Endothelial cell of umbilical vein (primary cell): ENCODE measurements at regions not wholly inside any gene's neighbourhood (a gene's known extent, or its start where the extent isn't known, plus 50 kb on each side); places are given as distances from the start of the nearest gene placed in this dataset.

Source experiments
- BruUV-seq: library from RNA; stranded (reverse); fragments of 400-500 nt; replicated peaks from 2 replicates; lab custom pipeline; 2021; lab: Mats Ljungman, UMichigan
- CTCF ChIA-PET: fragments of 300-600, 350-600 bp; sonication (Branson Sonifier 250); formaldehyde crosslinking; loops from one replicate; lab custom pipeline; 2021; ENCODE audit warnings: antibody characterized with exemption, inconsistent platforms; lab: Charles Lee
- POLR2A ChIA-PET: fragments of 300-600, 350-600 bp; sonication (Branson Sonifier 250); formaldehyde crosslinking; loops from one replicate; lab custom pipeline; 2021; ENCODE audit warnings: antibody characterized with exemption, inconsistent platforms; lab: Charles Lee
- DNase-seq: peaks from one replicate; pipeline ENCODE4 v3.0.0-alpha.2; 2011; ENCODE audit warnings: low read depth, low spot score
- FAIRE-seq: peaks from 2 replicates; lab custom pipeline; 2011; peaks lifted over from hg19 to GRCh38; lab: Jason Lieb, UNC
- H2AFZ ChIP-seq: 2 replicates; pipeline ENCODE4 v1.6.0; 2012; ENCODE audit warnings: low read depth, low read length, control low read depth, inconsistent platforms
- H3K27ac ChIP-seq: 2 replicates; pipeline ENCODE4 v1.5.1; 2011; ENCODE audit warnings: low read depth, mild to moderate bottlenecking, control low read depth, low read length, moderate library complexity; ENCODE audit not compliant: insufficient read depth
- H3K27me3 ChIP-seq, 2 experiments: 2 replicates each; pipeline versions ENCODE4 v1.6.0 to v1.6.1; 2011; ENCODE audit warnings: low read length in 2 of 2, mixed read lengths in 1 of 2; ENCODE audit not compliant: control insufficient read depth in 2 of 2, insufficient read depth in 2 of 2
- H3K36me3 ChIP-seq, 2 experiments: 2 replicates in 1 of 2; 3 replicates in 1 of 2; pipeline ENCODE4 v1.5.1; 2011; ENCODE audit warnings: low read length in 2 of 2, mild to moderate bottlenecking in 1 of 2, moderate library complexity in 1 of 2; ENCODE audit not compliant: control insufficient read depth in 2 of 2, insufficient read depth in 2 of 2; ENCODE audit errors: extremely low read depth in 1 of 2
- H3K4me1 ChIP-seq: 3 replicates; pipeline ENCODE4 v1.5.1; 2011; ENCODE audit warnings: mild to moderate bottlenecking, low read length; ENCODE audit not compliant: control insufficient read depth, insufficient read depth; ENCODE audit errors: extremely low read depth
- H3K4me2 ChIP-seq: 2 replicates; pipeline ENCODE4 v1.6.1; 2011; ENCODE audit warnings: low read length, control low read depth, mixed read lengths; ENCODE audit not compliant: insufficient read depth
- H3K4me3 ChIP-seq, 3 experiments: fragments of 200-600 bp in 1 of 3; sonication (generic), shearing (Covaris generic) in 1 of 3; replicated peaks in 1 of 3; 2 replicates each; pipeline ENCODE4 v1.5.1; 2011 to 2016; ENCODE audit warnings: control low read depth in 3 of 3, low read length in 3 of 3, mild to moderate bottlenecking in 2 of 3, inconsistent platforms in 1 of 3, low read depth in 1 of 3, moderate library complexity in 1 of 3; ENCODE audit not compliant: insufficient read depth in 1 of 3
- H3K79me2 ChIP-seq: 2 replicates; pipeline ENCODE4 v1.6.0; 2012; ENCODE audit warnings: low read length, inconsistent platforms; ENCODE audit not compliant: control insufficient read depth, insufficient read depth
- H3K9ac ChIP-seq: replicated peaks from 2 replicates; pipeline ENCODE3; 2011; ENCODE audit warnings: low read length, control low read depth; ENCODE audit not compliant: insufficient read depth; ENCODE audit errors: extremely low read depth
- H3K9me1 ChIP-seq: replicated peaks from 3 replicates; pipeline ENCODE4 v1.6.0; 2011; ENCODE audit warnings: mild to moderate bottlenecking, low read length; ENCODE audit not compliant: control insufficient read depth, insufficient read depth; ENCODE audit errors: extremely low read depth
- H3K9me3 ChIP-seq: replicated peaks from 2 replicates; pipeline ENCODE4 v1.5.1; 2012; ENCODE audit warnings: low read length, inconsistent platforms; ENCODE audit not compliant: control insufficient read depth, insufficient read depth
- H4K20me1 ChIP-seq: replicated peaks from 2 replicates; pipeline ENCODE3; 2011; ENCODE audit warnings: mild to moderate bottlenecking, low read length; ENCODE audit not compliant: control insufficient read depth, insufficient read depth; ENCODE audit errors: extremely low read depth
- EZH2 ChIP-seq: IDR thresholded peaks from 2 replicates; pipeline ENCODE4 v1.6.1; 2012; ENCODE audit warnings: borderline replicate concordance, low read depth, mild to moderate bottlenecking, moderate library complexity, low read length, inconsistent platforms; ENCODE audit not compliant: severe bottlenecking
- GATA2 ChIP-seq: IDR thresholded peaks from 2 replicates; pipeline ENCODE4 v1.7.0; 2011; ENCODE audit warnings: low read depth, mild to moderate bottlenecking, moderate library complexity, mixed read lengths, low read length; ENCODE audit not compliant: insufficient read length, insufficient read depth
- MYC ChIP-seq: IDR thresholded peaks from one replicate; pipeline ENCODE4 v1.6.1; 2011; ENCODE audit warnings: mild to moderate bottlenecking, low read depth, low read length
- POLR2A ChIP-seq: IDR thresholded peaks from 2 replicates; pipeline ENCODE4 v1.6.1; 2012; ENCODE audit warnings: low read depth, mild to moderate bottlenecking, control low read depth, low read length
- POLR2AphosphoS5 ChIP-seq: IDR thresholded peaks from 2 replicates; pipeline ENCODE4 v1.6.1; 2012; ENCODE audit warnings: low read depth, mild to moderate bottlenecking, control low read depth, low read length, moderate library complexity; ENCODE audit not compliant: insufficient read depth
- dilution Hi-C: fragments of 300-500 bp; cut with MboI; formaldehyde crosslinking; loops from one replicate; pipeline ENCODE4 v1.15.0; 2019; ENCODE audit warnings: low sequenced_read_pairs; ENCODE audit not compliant: extremely low pct_ligation_motif_present
- intact Hi-C: fragments of 100-400 bp; cut with micrococcal nuclease; formaldehyde crosslinking; loops from one replicate; pipeline ENCODE4 v1.10.0; 2022
- TF ChIP-seq, protein P1 (sequence below): IDR thresholded peaks from 2 replicates; pipeline ENCODE4 v1.6.1; 2011; ENCODE audit not compliant: insufficient read depth, insufficient read length
- TF ChIP-seq, protein P2 (sequence below), 2 donors: IDR thresholded peaks; 1 replicate in 1 of 2; 2 replicates in 1 of 2; pipeline ENCODE4 v1.5.1; 2011; ENCODE audit warnings: low read length in 2 of 2, mild to moderate bottlenecking in 2 of 2, moderate library complexity in 2 of 2, control low read depth in 1 of 2, inconsistent platforms in 1 of 2, low read depth in 1 of 2; ENCODE audit not compliant: insufficient read depth in 1 of 2; ENCODE audit errors: extremely low read depth in 1 of 2

DNA sequence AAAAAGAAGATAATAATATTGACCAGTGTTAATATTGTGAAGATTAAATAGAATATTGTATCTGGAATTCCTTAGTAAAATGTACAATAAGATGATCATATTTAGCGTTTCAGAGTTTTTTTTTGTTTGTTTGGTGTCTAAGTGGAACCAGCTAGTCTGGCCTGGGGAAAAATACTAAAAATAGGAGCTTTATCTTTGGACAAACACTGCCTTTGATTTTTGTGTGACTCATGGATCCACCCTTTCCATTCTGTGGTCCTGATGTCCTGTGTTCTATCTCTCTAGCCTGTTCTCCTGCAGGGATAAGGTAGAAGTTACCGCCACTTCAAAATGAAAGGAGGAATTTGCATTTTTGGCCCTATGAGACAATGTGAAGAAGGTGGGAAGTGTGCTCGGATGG is 79.7 kb upstream of the CRBN start:
- H3K36me3 ChIP-seq, result no peaks in the 10 kb centered on the region
- BruUV-seq, result no TSS peak
- no peak for DNase-seq
- no peak overlapping the region for H3K9ac ChIP-seq
- no peak for FAIRE-seq
- H3K27me3 ChIP-seq, result no peaks in the 10 kb centered on the region
- no peak for TF ChIP-seq EZH2
- TF ChIP-seq POLR2A, result no peak
- TF ChIP-seq, protein P1, sequence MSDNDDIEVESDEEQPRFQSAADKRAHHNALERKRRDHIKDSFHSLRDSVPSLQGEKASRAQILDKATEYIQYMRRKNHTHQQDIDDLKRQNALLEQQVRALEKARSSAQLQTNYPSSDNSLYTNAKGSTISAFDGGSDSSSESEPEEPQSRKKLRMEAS, result no peak
- TF ChIP-seq POLR2AphosphoS5, result no peak
- TF ChIP-seq GATA2, result no peak
- TF ChIP-seq, protein P2, sequence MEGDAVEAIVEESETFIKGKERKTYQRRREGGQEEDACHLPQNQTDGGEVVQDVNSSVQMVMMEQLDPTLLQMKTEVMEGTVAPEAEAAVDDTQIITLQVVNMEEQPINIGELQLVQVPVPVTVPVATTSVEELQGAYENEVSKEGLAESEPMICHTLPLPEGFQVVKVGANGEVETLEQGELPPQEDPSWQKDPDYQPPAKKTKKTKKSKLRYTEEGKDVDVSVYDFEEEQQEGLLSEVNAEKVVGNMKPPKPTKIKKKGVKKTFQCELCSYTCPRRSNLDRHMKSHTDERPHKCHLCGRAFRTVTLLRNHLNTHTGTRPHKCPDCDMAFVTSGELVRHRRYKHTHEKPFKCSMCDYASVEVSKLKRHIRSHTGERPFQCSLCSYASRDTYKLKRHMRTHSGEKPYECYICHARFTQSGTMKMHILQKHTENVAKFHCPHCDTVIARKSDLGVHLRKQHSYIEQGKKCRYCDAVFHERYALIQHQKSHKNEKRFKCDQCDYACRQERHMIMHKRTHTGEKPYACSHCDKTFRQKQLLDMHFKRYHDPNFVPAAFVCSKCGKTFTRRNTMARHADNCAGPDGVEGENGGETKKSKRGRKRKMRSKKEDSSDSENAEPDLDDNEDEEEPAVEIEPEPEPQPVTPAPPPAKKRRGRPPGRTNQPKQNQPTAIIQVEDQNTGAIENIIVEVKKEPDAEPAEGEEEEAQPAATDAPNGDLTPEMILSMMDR (IDR thresholded peaks at IDR 0.05; ENCODE audit: extremely low read depth in 1 of 2, insufficient read depth in 1 of 2, low read depth in 1 of 2, low read length in 2 of 2), result no peak
- TF ChIP-seq MYC, result no peak
- intact Hi-C loops (no loop called here), dilution Hi-C loops (no loop called here)
- CTCF ChIA-PET, result no interaction called here
- no peaks in the 10 kb centered on the region for H4K20me1 ChIP-seq
- no peak overlapping the region for H2AFZ ChIP-seq
- no peaks in the 10 kb centered on the region for H3K4me1 ChIP-seq
- H3K4me2 ChIP-seq, result no peak overlapping the region
- POLR2A ChIA-PET, result no interaction called here
- no peaks in the 10 kb centered on the region for H3K79me2 ChIP-seq
- no peak overlapping the region for H3K27ac ChIP-seq
- H3K4me3 ChIP-seq, result no peak overlapping the region
- H3K9me3 ChIP-seq, result no peaks in the 10 kb centered on the region
- no peaks in the 10 kb centered on the region for H3K9me1 ChIP-seq
